H9 (cell line): ENCODE measurements at regions not wholly inside any gene's neighbourhood (a gene's known extent, or its start where the extent isn't known, plus 50 kb on each side); places are given as distances from the start of the nearest gene placed in this dataset.

Source experiments
- DNase-seq: peaks from one replicate; pipeline ENCODE4 v3.0.0-alpha.2; 2017
- H2AFZ ChIP-seq: one replicate; pipeline ENCODE4 v1.6.1; 2013; ENCODE audit warnings: mild to moderate bottlenecking, low read length, control low read depth, moderate library complexity
- H2AK5ac ChIP-seq: 2 replicates; pipeline ENCODE4 v1.6.1; 2013; ENCODE audit warnings: low read length, control low read depth, mixed read lengths; ENCODE audit not compliant: insufficient read length
- H2BK120ac ChIP-seq: one replicate; pipeline ENCODE4 v1.6.1; 2013; ENCODE audit warnings: low read depth, mild to moderate bottlenecking, low read length, control low read depth, inconsistent platforms; ENCODE audit not compliant: poor library complexity, severe bottlenecking
- H2BK12ac ChIP-seq: 2 replicates; pipeline ENCODE4 v1.6.1; 2013; ENCODE audit warnings: low read length, control low read depth, mixed read lengths, low read depth; ENCODE audit not compliant: insufficient read length
- H2BK15ac ChIP-seq: 2 replicates; pipeline ENCODE4 v1.6.1; 2013; ENCODE audit warnings: low read depth, low read length, control low read depth
- H2BK20ac ChIP-seq: one replicate; pipeline ENCODE4 v1.6.1; 2013; ENCODE audit warnings: low read depth, mild to moderate bottlenecking, low read length, control low read depth, inconsistent platforms; ENCODE audit not compliant: poor library complexity, severe bottlenecking
- H2BK5ac ChIP-seq: 2 replicates; pipeline ENCODE4 v1.6.1; 2013; ENCODE audit warnings: low read length, control low read depth, mixed read lengths; ENCODE audit not compliant: insufficient read length
- H3K14ac ChIP-seq: 2 replicates; pipeline ENCODE4 v1.6.1; 2013; ENCODE audit warnings: low read length, control low read depth; ENCODE audit not compliant: insufficient read depth
- H3K18ac ChIP-seq: 2 replicates; pipeline ENCODE4 v1.6.1; 2013; ENCODE audit warnings: low read depth, mild to moderate bottlenecking, mixed read lengths, low read length, control low read depth; ENCODE audit not compliant: insufficient read length
- H3K23ac ChIP-seq: 2 replicates; pipeline ENCODE4 v1.6.1; 2013; ENCODE audit warnings: low read length, control low read depth, mixed read lengths, low read depth; ENCODE audit not compliant: insufficient read length
- H3K23me2 ChIP-seq: 2 replicates; pipeline ENCODE4 v1.6.1; 2013; ENCODE audit warnings: low read depth, mild to moderate bottlenecking, mixed read lengths, low read length, control low read depth; ENCODE audit not compliant: insufficient read length, poor library complexity, severe bottlenecking
- H3K27ac ChIP-seq: 2 replicates; pipeline ENCODE4 v1.5.1; 2013; ENCODE audit warnings: low read length, control low read depth, mixed read lengths, low read depth; ENCODE audit not compliant: insufficient read length
- H3K27me3 ChIP-seq: 2 replicates; pipeline ENCODE4 v1.6.1; 2013; ENCODE audit warnings: low read length, control low read depth, inconsistent platforms; ENCODE audit not compliant: insufficient read depth
- H3K4ac ChIP-seq: 2 replicates; pipeline ENCODE4 v1.6.1; 2013; ENCODE audit warnings: low read depth, mild to moderate bottlenecking, control low read depth, inconsistent platforms, low read length, moderate library complexity
- H3K4me1 ChIP-seq: 2 replicates; pipeline ENCODE4 v1.6.1; 2013; ENCODE audit warnings: low read length, control low read depth, inconsistent platforms; ENCODE audit not compliant: insufficient read depth
- H3K4me2 ChIP-seq: 2 replicates; pipeline ENCODE4 v1.6.1; 2013; ENCODE audit warnings: low read length, control low read depth, mixed read lengths; ENCODE audit not compliant: insufficient read length, insufficient read depth
- H3K56ac ChIP-seq: 2 replicates; pipeline ENCODE4 v1.6.1; 2013; ENCODE audit warnings: low read depth, mild to moderate bottlenecking, mixed read lengths, low read length, control low read depth; ENCODE audit not compliant: insufficient read length
- H3K79me1 ChIP-seq: 2 replicates; pipeline ENCODE4 v1.6.1; 2013; ENCODE audit warnings: low read depth, mild to moderate bottlenecking, moderate library complexity, low read length, control low read depth, inconsistent platforms; ENCODE audit not compliant: insufficient read depth, poor library complexity, severe bottlenecking
- H3K79me2 ChIP-seq: 2 replicates; pipeline ENCODE4 v1.6.1; 2013; ENCODE audit warnings: low read length, control low read depth, inconsistent platforms; ENCODE audit not compliant: insufficient read depth
- H3K9ac ChIP-seq: 2 replicates; pipeline ENCODE4 v1.6.1; 2013; ENCODE audit warnings: low read length, control low read depth, mixed read lengths; ENCODE audit not compliant: insufficient read length; ENCODE audit errors: extremely low read depth
- H3K9me3 ChIP-seq: one replicate; pipeline ENCODE4 v1.6.1; 2013; ENCODE audit warnings: low read depth, low read length, inconsistent platforms; ENCODE audit not compliant: control insufficient read depth
- H3T11ph ChIP-seq: one replicate; pipeline ENCODE4 v1.6.1; 2013; ENCODE audit warnings: mild to moderate bottlenecking, low read length, control low read depth, inconsistent platforms
- H4K20me1 ChIP-seq: one replicate; pipeline ENCODE4 v1.6.1; 2013; ENCODE audit not compliant: control insufficient read depth, insufficient read length, insufficient read depth
- H4K5ac ChIP-seq: 2 replicates; pipeline ENCODE4 v1.6.1; 2013; ENCODE audit warnings: low read depth, mild to moderate bottlenecking, mixed read lengths, low read length, control low read depth; ENCODE audit not compliant: insufficient read length
- H4K8ac ChIP-seq: replicated peaks from 2 replicates; pipeline ENCODE4 v1.6.1; 2013; ENCODE audit warnings: low read length, control low read depth, mixed read lengths, low read depth; ENCODE audit not compliant: insufficient read length
- H4K91ac ChIP-seq: 2 replicates; pipeline ENCODE4 v1.6.1; 2013; ENCODE audit warnings: low read depth, mild to moderate bottlenecking, moderate library complexity, mixed read lengths, low read length, control low read depth; ENCODE audit not compliant: insufficient read length
- H3K27ac Mint-ChIP-seq, 3 experiments: 2 replicates in 2 of 3; 3 replicates in 1 of 3; pipeline ENCODE4 v1.8.0; 2020 to 2021; ENCODE audit warnings: mixed read lengths in 3 of 3, mild to moderate bottlenecking in 1 of 3, moderate library complexity in 1 of 3
- H3K27me3 Mint-ChIP-seq: 2 replicates; pipeline ENCODE4 v1.8.0; 2021; ENCODE audit warnings: low read depth, mild to moderate bottlenecking, moderate library complexity, mixed read lengths
- H3K36me3 Mint-ChIP-seq, 3 experiments: 2 replicates in 2 of 3; 3 replicates in 1 of 3; pipeline ENCODE4 v1.8.0; 2020 to 2021; ENCODE audit warnings: low read depth in 3 of 3, mixed read lengths in 3 of 3; ENCODE audit not compliant: insufficient read depth in 1 of 3
- H3K4me1 Mint-ChIP-seq, 2 experiments: 2 replicates each; pipeline ENCODE4 v1.8.0; 2020; ENCODE audit warnings: mixed read lengths in 2 of 2
- H3K4me3 Mint-ChIP-seq, 2 experiments: 2 replicates in 1 of 2; 3 replicates in 1 of 2; pipeline ENCODE4 v1.8.0; 2020 to 2021; ENCODE audit warnings: mild to moderate bottlenecking in 2 of 2, mixed read lengths in 2 of 2, moderate library complexity in 1 of 2
- H3K9me3 Mint-ChIP-seq, 2 experiments: 2 replicates in 1 of 2; 3 replicates in 1 of 2; pipeline ENCODE4 v1.8.0; 2020; ENCODE audit warnings: mild to moderate bottlenecking in 2 of 2, mixed read lengths in 2 of 2, moderate library complexity in 1 of 2
- CTCF ChIP-seq: fragments of 200-600 bp; sonication (generic); conservative IDR thresholded peaks from 3 replicates; pipeline ENCODE4 v1.8.0; 2021; ENCODE audit warnings: antibody characterized with exemption, mild to moderate bottlenecking
- WGBS: extraction: QIAGEN DNeasy Blood & Tissue Kit; methylation state at CpG from one replicate; pipeline ENCODE4 v1.1.7; 2013; ENCODE audit warnings: missing lambda C conversion rate, low lambda C conversion rate, mixed read lengths; ENCODE audit not compliant: insufficient read length; ENCODE audit errors: extremely low coverage; 5-methylcytosine and 5-hydroxymethylcytosine counted together

- no peaks in the 10 kb centered on the region for H3K79me1 ChIP-seq
- no peaks in the 10 kb centered on the region for H3K79me2 ChIP-seq
- no peak overlapping the region for H2BK5ac ChIP-seq
- H3K56ac ChIP-seq, result no peak overlapping the region
- H2BK120ac ChIP-seq, result no peak overlapping the region
- H3K9ac ChIP-seq, result no peak overlapping the region
- no peak for TF ChIP-seq CTCF
- H3K36me3 Mint-ChIP-seq, result peaks cover 0 to 3% (median 2%) of the 10 kb centered on the region in 3 experiments; a peak in 4 of 7 replicates
- H3K23ac ChIP-seq, result no peak overlapping the region
- no peaks in the 10 kb centered on the region for H3K9me3 ChIP-seq
- no peak overlapping the region for H3T11ph ChIP-seq
- no peak overlapping the region for H3K27ac ChIP-seq
- H2BK20ac ChIP-seq, result no peak overlapping the region
- H2AFZ ChIP-seq, result no peak overlapping the region
- H4K8ac ChIP-seq, result no peak overlapping the region
- no peak overlapping the region for H3K27ac Mint-ChIP-seq
- no peak overlapping the region for H2BK15ac ChIP-seq
- H4K91ac ChIP-seq, result no peak overlapping the region
- peaks cover 7% of the 10 kb centered on the region in 2 experiments for H3K9me3 Mint-ChIP-seq
- no peak overlapping the region for H3K18ac ChIP-seq
- H3K27me3 Mint-ChIP-seq, result no peaks in the 10 kb centered on the region
- no peaks in the 10 kb centered on the region for H3K23me2 ChIP-seq
- H4K20me1 ChIP-seq, result no peaks in the 10 kb centered on the region
- no peak overlapping the region for H4K5ac ChIP-seq
- H3K14ac ChIP-seq, result no peak overlapping the region
- no peak overlapping the region for H2AK5ac ChIP-seq
- H3K4ac ChIP-seq, result no peak overlapping the region
- H3K27me3 ChIP-seq, result no peaks in the 10 kb centered on the region
- peaks cover 12 to 14% of the 10 kb centered on the region in 2 experiments for H3K4me1 Mint-ChIP-seq
- H2BK12ac ChIP-seq, result no peak overlapping the region
- WGBS, result no CpG with 5 or more reads among the region's 4 CpGs
- no peak overlapping the region for H3K4me2 ChIP-seq
- H3K4me3 Mint-ChIP-seq, result no peak overlapping the region
- peaks cover 4% of the 10 kb centered on the region; the same call in 1 of the 2 replicates for H3K4me1 ChIP-seq
- DNase-seq, result no peak
Observed at GRCh38 chr2:2590841-2591541, 259.9 kb upstream of the MYT1L start.
